ENCODE measurements at regions not wholly inside any gene's neighbourhood (a gene's known extent, or its start where the extent isn't known, plus 50 kb on each side); places are given as distances from the start of the nearest gene placed in this dataset.

GRCh38 chr1:93023281-93023680 lies 55.8 kb upstream of the MTF2 start:
- no peak for TF ChIP-seq CTCF (conservative IDR thresholded peaks at IDR 0.05; ENCODE audit: low read depth)
- ChIA-PET CTCF (interaction anchor here (2.8 kb wide), 1 partner anchor 39 kb away, joined by 16 read pairs; no protein-coding TSS in a partner anchor), POLR2A (ENCODE audit: low non-redundant PET) (interaction anchor here (0.6 kb wide), 1 partner anchor 56 kb away, joined by 3 read pairs; no protein-coding TSS in a partner anchor)
- DNase-seq (ENCODE audit: low spot score), result no peak
- no peak overlapping the region for H3K27ac ChIP-seq

- DNase-seq (ENCODE audit: low spot score), result no peak
- ChIA-PET POLR2A (ENCODE audit: low non-redundant PET) (no interaction called here), CTCF (interaction anchor here (1.3 kb wide), 1 partner anchor 36 kb away, joined by 8 read pairs; no protein-coding TSS in a partner anchor)
- no peak overlapping the region for H3K27ac ChIP-seq
- no peak for TF ChIP-seq CTCF (conservative IDR thresholded peaks at IDR 0.05; ENCODE audit: low read depth)
Observed at GRCh38 chr1:93025572-93025971, 53.5 kb upstream of the MTF2 start.

GRCh38 chr1:93028542-93028941 lies 50.5 kb upstream of the MTF2 start:
- H3K27ac ChIP-seq, result no peak overlapping the region
- ChIA-PET CTCF (no interaction called here), POLR2A (ENCODE audit: low non-redundant PET) (no interaction called here)
- DNase-seq (ENCODE audit: low spot score), result no peak
- no peak for TF ChIP-seq CTCF (conservative IDR thresholded peaks at IDR 0.05; ENCODE audit: low read depth)
